Erythroblast (primary cell): ENCODE measurements at regions not wholly inside any gene's neighbourhood (a gene's known extent, or its start where the extent isn't known, plus 50 kb on each side); places are given as distances from the start of the nearest gene placed in this dataset.

Experiments
- GATA1 ChIP-seq: IDR thresholded peaks from 2 replicates; pipeline ENCODE4 v1.6.1; 2011; ENCODE audit warnings: low read depth, mild to moderate bottlenecking, control low read depth, low read length, moderate library complexity
- POLR2A ChIP-seq: IDR thresholded peaks from 2 replicates; pipeline ENCODE4 v1.6.1; 2011; ENCODE audit warnings: mild to moderate bottlenecking, low read length

GRCh38 chr11:45585205-45585604 is 80.2 kb downstream of the CHST1 start:
- no peak for TF ChIP-seq POLR2A
- TF ChIP-seq GATA1: no peak
